Esophagus squamous epithelium (tissue), 5 donors: ENCODE measurements at regions not wholly inside any gene's neighbourhood (a gene's known extent, or its start where the extent isn't known, plus 50 kb on each side); places are given as distances from the start of the nearest gene placed in this dataset.

Experiments
- DNase-seq: peaks from one replicate; lab custom pipeline; 2025; lab: John Stamatoyannopoulos, UW
- H3K27ac ChIP-seq, 4 donors: fragments of 200-600 bp; sonication (generic); one replicate each; pipeline ENCODE4 v1.5.1; 2016 to 2019; ENCODE audit warnings: mild to moderate bottlenecking in 1 of 4
- H3K27me3 ChIP-seq, 4 donors: fragments of 200-600 bp; sonication (generic); 1 replicate in 3 of 4; 2 replicates in 1 of 4; pipeline versions ENCODE4 v1.5.1 to v1.6.0; 2017 to 2021; ENCODE audit warnings: antibody characterized with exemption in 1 of 4
- H3K36me3 ChIP-seq, 3 donors: fragments of 200-600 bp; sonication (generic); one replicate each; pipeline ENCODE4 v1.5.1; 2016 to 2019
- H3K4me1 ChIP-seq, 3 donors: fragments of 200-600 bp; sonication (generic); one replicate each; pipeline ENCODE4 v1.5.1; 2017 to 2019
- H3K4me3 ChIP-seq, 4 donors: fragments of 200-600 bp; sonication (generic); 1 replicate in 3 of 4; 2 replicates in 1 of 4; pipeline ENCODE4 v1.5.1; 2016 to 2019; ENCODE audit warnings: mild to moderate bottlenecking in 2 of 4, moderate library complexity in 1 of 4
- H3K9me3 ChIP-seq, 3 donors: fragments of 200-600 bp; sonication (generic); one replicate each; pipeline ENCODE4 v1.5.1; 2016 to 2019
- CTCF ChIP-seq, 6 experiments: fragments of 450-650 bp in 4 of 6; fragments of 200-600 bp in 2 of 6; sonication (generic) in 2 of 6; IDR thresholded peaks; one replicate each; pipeline ENCODE4 v1.5.1; 2016 to 2019; ENCODE audit warnings: antibody characterized with exemption in 6 of 6, mild to moderate bottlenecking in 4 of 6, moderate library complexity in 4 of 6
- POLR2A ChIP-seq, 4 donors: fragments of 450-650 bp; IDR thresholded peaks; one replicate each; pipeline ENCODE4 v1.6.1; 2017; ENCODE audit warnings: antibody characterized with exemption in 4 of 4, mild to moderate bottlenecking in 4 of 4, moderate library complexity in 3 of 4
- WGBS, 2 donors: methylation state at CpG; one replicate each; pipeline ENCODE4 v1.1.5; 2018; 5-methylcytosine and 5-hydroxymethylcytosine counted together
- intact Hi-C: fragments of 100-400 bp; cut with DNase I; formaldehyde crosslinking; loops from one replicate; pipeline ENCODE4 v1.15.0; 2022
- donor health status: DM: yes; HTN: yes; CAD: no.

GRCh38 chr5:8363138-8363537 lies 494.2 kb downstream of the MTRR start:
- H3K4me3 ChIP-seq, result no peak overlapping the region
- intact Hi-C loops, result no loop called here
- H3K9me3 ChIP-seq, result no peaks in the 10 kb centered on the region
- DNase-seq, result no peak
- 56 to 69% methylated on average over 3 of the region's 3 CpGs for whole genome bisulfite sequencing, 2 donors
- no peaks in the 10 kb centered on the region for H3K4me1 ChIP-seq
- no peak overlapping the region for H3K27ac ChIP-seq
- TF ChIP-seq POLR2A (IDR thresholded peaks at IDR 0.05) (no peak), CTCF (IDR thresholded peaks at IDR 0.05) (no peak)
- H3K27me3 ChIP-seq, result no peaks in the 10 kb centered on the region
- H3K36me3 ChIP-seq, result no peaks in the 10 kb centered on the region

- Histone ChIP-seq H3K27me3 (no peaks in the 10 kb centered on the region), H3K4me3 (no peak overlapping the region), H3K36me3 (no peaks in the 10 kb centered on the region), H3K9me3 (no peaks in the 10 kb centered on the region), H3K4me1 (no peaks in the 10 kb centered on the region), H3K27ac (no peak overlapping the region)
- WGBS, 2 donors, result 47 to 60% methylated on average over 6 of the region's 6 CpGs
- intact Hi-C loops, result no loop called here
- no peak for TF ChIP-seq POLR2A (IDR thresholded peaks at IDR 0.05)
- no peak for TF ChIP-seq CTCF (IDR thresholded peaks at IDR 0.05)
- DNase-seq, result no peak
Measured at GRCh38 chr5:8366266-8366665, 497.3 kb downstream of the MTRR start.

- no peaks in the 10 kb centered on the region for H3K36me3 ChIP-seq
- H3K27me3 ChIP-seq, result no peaks in the 10 kb centered on the region
- no peaks in the 10 kb centered on the region for H3K4me1 ChIP-seq
- DNase-seq, result no peak
- H3K27ac ChIP-seq, result no peak overlapping the region
- H3K9me3 ChIP-seq, result no peaks in the 10 kb centered on the region
- 50 to 59% methylated on average over 2 of the region's 2 CpGs for WGBS, 2 donors
- TF ChIP-seq CTCF (IDR thresholded peaks at IDR 0.05), result no peak
- no peak for TF ChIP-seq POLR2A (IDR thresholded peaks at IDR 0.05)
- intact Hi-C loops, result no loop called here
- no peak overlapping the region for H3K4me3 ChIP-seq
Measured at GRCh38 chr5:8376478-8376877, 507.5 kb downstream of the MTRR start.

GRCh38 chr5:8381972-8382371 lies 513.0 kb downstream of the MTRR start:
- no peak for DNase-seq
- H3K4me3 ChIP-seq, result no peak overlapping the region
- H3K27me3 ChIP-seq, result no peaks in the 10 kb centered on the region
- no peak for TF ChIP-seq CTCF (IDR thresholded peaks at IDR 0.05)
- no peak for TF ChIP-seq POLR2A (IDR thresholded peaks at IDR 0.05)
- intact Hi-C loops, result no loop called here
- H3K4me1 ChIP-seq, result no peaks in the 10 kb centered on the region
- no peaks in the 10 kb centered on the region for H3K36me3 ChIP-seq
- no peak overlapping the region for H3K27ac ChIP-seq
- H3K9me3 ChIP-seq, result no peaks in the 10 kb centered on the region

GRCh38 chr5:8382456-8382855 lies 513.5 kb downstream of the MTRR start:
- no peaks in the 10 kb centered on the region for H3K27me3 ChIP-seq
- H3K9me3 ChIP-seq, result no peaks in the 10 kb centered on the region
- H3K27ac ChIP-seq, result no peak overlapping the region
- intact Hi-C loops, result no loop called here
- WGBS, 2 donors, result 70 to 74% methylated on average over 5 of the region's 5 CpGs
- H3K4me3 ChIP-seq, result no peak overlapping the region
- no peak for DNase-seq
- no peaks in the 10 kb centered on the region for H3K36me3 ChIP-seq
- TF ChIP-seq CTCF (IDR thresholded peaks at IDR 0.05) (no peak), POLR2A (IDR thresholded peaks at IDR 0.05) (no peak)
- no peaks in the 10 kb centered on the region for H3K4me1 ChIP-seq
